Uterus (tissue), 3 donors: ENCODE measurements at regions not wholly inside any gene's neighbourhood (a gene's known extent, or its start where the extent isn't known, plus 50 kb on each side); places are given as distances from the start of the nearest gene placed in this dataset.

Source experiments
- DNase-seq, 2 donors: peaks; one replicate each; pipeline ENCODE4 v3.0.0-alpha.2; 2019 to 2020
- H3K27ac ChIP-seq, 2 donors: fragments of 200-600 bp; sonication (generic); 1 replicate in 1 of 2; 2 replicates in 1 of 2; pipeline ENCODE4 v1.5.1; 2016 to 2018
- H3K27me3 ChIP-seq, 2 donors: fragments of 200-600 bp; sonication (generic); one replicate each; pipeline ENCODE4 v1.5.1; 2018 to 2019; ENCODE audit warnings: control low read depth in 1 of 2
- H3K36me3 ChIP-seq, 2 donors: fragments of 200-600 bp; sonication (generic); one replicate each; pipeline ENCODE4 v1.5.1; 2019; ENCODE audit warnings: control low read depth in 1 of 2
- H3K4me1 ChIP-seq, 2 donors: fragments of 200-600 bp; sonication (generic); one replicate each; pipeline ENCODE4 v1.5.1; 2018 to 2019; ENCODE audit warnings: control low read depth in 1 of 2
- H3K4me3 ChIP-seq, 2 donors: fragments of 200-600 bp; sonication (generic); 1 replicate in 1 of 2; 2 replicates in 1 of 2; pipeline ENCODE4 v1.5.1; 2018 to 2019; ENCODE audit warnings: mild to moderate bottlenecking in 1 of 2
- H3K9me3 ChIP-seq, 2 donors: fragments of 200-600 bp; sonication (generic); one replicate each; pipeline ENCODE4 v1.5.1; 2019; ENCODE audit warnings: control low read depth in 1 of 2
- POLR2A ChIP-seq, 2 donors: fragments of 450-650 bp; IDR thresholded peaks; one replicate each; pipeline ENCODE4 v1.6.1; 2016; ENCODE audit warnings: antibody characterized with exemption in 2 of 2, mild to moderate bottlenecking in 1 of 2, moderate library complexity in 1 of 2
- intact Hi-C: fragments of 100-400 bp; cut with DNase I; formaldehyde crosslinking; loops from one replicate; pipeline ENCODE4 v1.15.1; 2023; ENCODE audit warnings: low total_unique reads
- TF ChIP-seq, protein P1 (sequence below), 4 experiments: fragments of 200-600 bp in 2 of 4; fragments of 450-650 bp in 2 of 4; sonication (generic) in 2 of 4; IDR thresholded peaks; one replicate each; pipeline ENCODE4 v1.5.1; 2016 to 2019; ENCODE audit warnings: antibody characterized with exemption in 4 of 4, mild to moderate bottlenecking in 2 of 4, moderate library complexity in 1 of 4
- donor health status: DM: yes; HTN: yes; CAD: no.

DNA sequence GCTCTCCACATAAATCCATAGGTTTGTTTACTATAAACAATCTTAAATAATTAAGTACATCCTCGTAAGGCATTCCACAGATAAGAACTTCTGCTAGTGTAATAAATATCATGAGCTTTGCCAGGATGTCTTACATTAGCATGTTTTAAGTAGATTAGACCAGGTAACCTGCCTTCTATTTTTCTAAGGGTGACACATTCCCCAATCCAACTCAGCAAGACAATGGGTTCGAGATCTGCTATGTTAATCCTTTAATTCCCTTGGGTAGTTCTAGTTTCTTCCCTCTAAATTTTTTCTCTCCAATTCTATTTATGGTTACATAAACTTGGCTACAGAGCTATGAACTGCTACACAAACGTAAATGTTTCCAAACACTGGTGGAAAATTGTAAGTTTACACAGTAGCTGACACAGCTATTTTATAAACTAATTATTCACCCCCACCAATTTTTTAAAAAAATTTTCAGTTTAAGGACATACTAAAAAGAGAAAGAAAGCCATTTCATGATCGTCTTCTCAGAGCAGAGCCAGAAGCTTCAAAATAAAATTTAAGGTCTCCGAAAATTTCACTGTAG, 386.5 kb upstream of the SLC39A10 start:
- no peaks in the 10 kb centered on the region for H3K27me3 ChIP-seq

DNA sequence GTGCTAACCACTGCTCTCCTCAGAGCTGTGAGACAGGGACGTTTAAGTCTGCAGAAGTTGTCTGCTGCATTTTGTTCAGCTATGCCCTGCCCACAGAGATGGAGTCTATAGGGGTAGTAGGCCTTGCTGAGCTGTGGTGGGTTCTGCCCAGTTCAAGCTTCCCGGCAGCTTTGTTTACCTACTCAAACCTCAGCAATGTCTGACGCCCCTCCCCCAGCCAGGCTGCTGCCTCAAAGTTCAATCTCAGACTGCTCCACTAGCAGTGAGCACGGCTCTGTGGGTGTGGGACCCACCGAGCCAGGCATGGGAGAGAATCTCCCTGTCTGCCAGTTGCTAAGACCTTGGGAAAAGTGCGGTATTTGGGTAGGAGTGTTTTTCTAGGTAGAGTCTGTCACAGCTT, 387.8 kb upstream of the SLC39A10 start:
- Histone ChIP-seq H3K27ac (no peak overlapping the region), H3K4me1 (no peaks in the 10 kb centered on the region), H3K9me3 (no peaks in the 10 kb centered on the region), H3K4me3 (no peak overlapping the region), H3K36me3 (no peaks in the 10 kb centered on the region), H3K27me3 (no peaks in the 10 kb centered on the region)
- TF ChIP-seq, protein P1, sequence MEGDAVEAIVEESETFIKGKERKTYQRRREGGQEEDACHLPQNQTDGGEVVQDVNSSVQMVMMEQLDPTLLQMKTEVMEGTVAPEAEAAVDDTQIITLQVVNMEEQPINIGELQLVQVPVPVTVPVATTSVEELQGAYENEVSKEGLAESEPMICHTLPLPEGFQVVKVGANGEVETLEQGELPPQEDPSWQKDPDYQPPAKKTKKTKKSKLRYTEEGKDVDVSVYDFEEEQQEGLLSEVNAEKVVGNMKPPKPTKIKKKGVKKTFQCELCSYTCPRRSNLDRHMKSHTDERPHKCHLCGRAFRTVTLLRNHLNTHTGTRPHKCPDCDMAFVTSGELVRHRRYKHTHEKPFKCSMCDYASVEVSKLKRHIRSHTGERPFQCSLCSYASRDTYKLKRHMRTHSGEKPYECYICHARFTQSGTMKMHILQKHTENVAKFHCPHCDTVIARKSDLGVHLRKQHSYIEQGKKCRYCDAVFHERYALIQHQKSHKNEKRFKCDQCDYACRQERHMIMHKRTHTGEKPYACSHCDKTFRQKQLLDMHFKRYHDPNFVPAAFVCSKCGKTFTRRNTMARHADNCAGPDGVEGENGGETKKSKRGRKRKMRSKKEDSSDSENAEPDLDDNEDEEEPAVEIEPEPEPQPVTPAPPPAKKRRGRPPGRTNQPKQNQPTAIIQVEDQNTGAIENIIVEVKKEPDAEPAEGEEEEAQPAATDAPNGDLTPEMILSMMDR (IDR thresholded peaks at IDR 0.05): no peak
- no peak for TF ChIP-seq POLR2A (IDR thresholded peaks at IDR 0.05)
- intact Hi-C loops: no loop called here
- DNase-seq: no peak

More for the DNA sequence above, 386.5 kb upstream of the SLC39A10 start:
- H3K4me1 ChIP-seq: no peaks in the 10 kb centered on the region
- no peak overlapping the region for H3K27ac ChIP-seq
- no peak overlapping the region for H3K4me3 ChIP-seq
- TF ChIP-seq, protein P1 (IDR thresholded peaks at IDR 0.05): no peak
- no peak for TF ChIP-seq POLR2A (IDR thresholded peaks at IDR 0.05)
- intact Hi-C loops: no loop called here
- H3K9me3 ChIP-seq: no peaks in the 10 kb centered on the region
- no peak for DNase-seq
- no peaks in the 10 kb centered on the region for H3K36me3 ChIP-seq

DNA sequence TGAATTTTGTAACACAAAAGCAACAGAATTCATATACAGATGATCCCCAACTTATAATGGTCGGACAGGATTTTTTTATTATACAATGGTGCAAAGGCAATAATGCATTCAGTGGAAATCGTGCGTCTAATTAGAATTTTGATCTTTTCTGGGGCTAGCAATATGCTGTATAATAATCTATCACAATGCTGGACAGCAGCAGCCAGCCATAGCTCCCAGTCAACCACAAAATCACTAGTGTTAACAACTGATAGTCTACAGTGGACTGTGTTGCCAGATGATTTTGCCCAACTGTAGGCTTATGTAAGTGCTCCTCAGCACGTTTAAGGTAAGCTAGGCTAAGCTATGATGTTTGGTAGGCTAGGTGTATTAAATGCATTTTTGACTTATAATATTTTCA, 399.0 kb upstream of the SLC39A10 start:
- no peaks in the 10 kb centered on the region for H3K36me3 ChIP-seq
- DNase-seq: no peak
- intact Hi-C loops: no loop called here
- TF ChIP-seq, protein P1 (IDR thresholded peaks at IDR 0.05): no peak
- no peak for TF ChIP-seq POLR2A (IDR thresholded peaks at IDR 0.05)
- H3K4me3 ChIP-seq: no peak overlapping the region
- H3K4me1 ChIP-seq: no peaks in the 10 kb centered on the region
- no peaks in the 10 kb centered on the region for H3K9me3 ChIP-seq
- H3K27me3 ChIP-seq: no peaks in the 10 kb centered on the region
- H3K27ac ChIP-seq: no peak overlapping the region

GRCh38 chr2:195252018-195252417, 405.0 kb upstream of the SLC39A10 start:
- H3K4me3 ChIP-seq: no peak overlapping the region
- no peaks in the 10 kb centered on the region for H3K4me1 ChIP-seq
- DNase-seq: no peak
- H3K9me3 ChIP-seq: no peaks in the 10 kb centered on the region
- H3K36me3 ChIP-seq: no peaks in the 10 kb centered on the region
- H3K27ac ChIP-seq: no peak overlapping the region
- intact Hi-C loops: no loop called here
- H3K27me3 ChIP-seq: no peaks in the 10 kb centered on the region
- TF ChIP-seq POLR2A (IDR thresholded peaks at IDR 0.05): no peak
- TF ChIP-seq, protein P1 (IDR thresholded peaks at IDR 0.05): no peak

- H3K9me3 ChIP-seq: no peaks in the 10 kb centered on the region
- no peak overlapping the region for H3K4me3 ChIP-seq
- H3K4me1 ChIP-seq: no peaks in the 10 kb centered on the region
- H3K27me3 ChIP-seq: no peaks in the 10 kb centered on the region
- no peak for DNase-seq
- no peaks in the 10 kb centered on the region for H3K36me3 ChIP-seq
- intact Hi-C loops: no loop called here
- H3K27ac ChIP-seq: no peak overlapping the region
- TF ChIP-seq, protein P1 (IDR thresholded peaks at IDR 0.05): no peak
- TF ChIP-seq POLR2A (IDR thresholded peaks at IDR 0.05): no peak
These were observed 405.8 kb upstream of the SLC39A10 start for GRCh38 chr2:195251214-195251613.
